ENCODE measurements at regions not wholly inside any gene's neighbourhood (a gene's known extent, or its start where the extent isn't known, plus 50 kb on each side); places are given as distances from the start of the nearest gene placed in this dataset.

GRCh38 chr6:66735106-66735890 lies 1028.3 kb upstream of the EYS start:
- H3K36me3 ChIP-seq (replicated peaks in 1 of 2), result no peaks in the 10 kb centered on the region
- no peaks in the 10 kb centered on the region for H3K9me3 ChIP-seq (replicated peaks in 1 of 3)
- H3K27me3 ChIP-seq, result no peaks in the 10 kb centered on the region
- no peak overlapping the region for H3K4me3 ChIP-seq
- intact Hi-C loops (cut with DNase I), result no loop called here
- DNase-seq, result no peak
- 41 to 50% (median 47%) methylated on average over 5 of the region's 5 CpGs for WGBS, 4 donors
- no peak for TF ChIP-seq POLR2A (IDR thresholded peaks at IDR 0.05)
- TF ChIP-seq CTCF (IDR thresholded peaks at IDR 0.05), result no peak
- no peak overlapping the region for H3K27ac ChIP-seq
- H3K4me1 ChIP-seq (replicated peaks in 1 of 2), result no peaks in the 10 kb centered on the region

- Histone ChIP-seq H3K9me3 (replicated peaks in 1 of 3) (no peaks in the 10 kb centered on the region), H3K4me1 (replicated peaks in 1 of 2) (no peaks in the 10 kb centered on the region), H3K36me3 (replicated peaks in 1 of 2) (no peaks in the 10 kb centered on the region), H3K27me3 (no peaks in the 10 kb centered on the region), H3K4me3 (no peak overlapping the region), H3K27ac (no peak overlapping the region)
- intact Hi-C loops (cut with DNase I), result no loop called here
- 82 to 91% (median 89%) methylated on average over 1 of the region's 1 CpG for WGBS, 4 donors
- no peak for DNase-seq
- no peak for TF ChIP-seq POLR2A (IDR thresholded peaks at IDR 0.05)
- no peak for TF ChIP-seq CTCF (IDR thresholded peaks at IDR 0.05)
These were observed 1024.3 kb upstream of the EYS start for GRCh38 chr6:66731310-66731709.

GRCh38 chr6:66725670-66726069 lies 1018.6 kb upstream of the EYS start:
- intact Hi-C loops (cut with DNase I), result no loop called here
- no peak for TF ChIP-seq CTCF (IDR thresholded peaks at IDR 0.05)
- H3K36me3 ChIP-seq (replicated peaks in 1 of 2), result no peaks in the 10 kb centered on the region
- no peak for DNase-seq
- H3K27ac ChIP-seq, result no peak overlapping the region
- H3K4me3 ChIP-seq, result no peak overlapping the region
- no peaks in the 10 kb centered on the region for H3K27me3 ChIP-seq
- H3K9me3 ChIP-seq (replicated peaks in 1 of 3), result no peaks in the 10 kb centered on the region
- H3K4me1 ChIP-seq (replicated peaks in 1 of 2), result no peaks in the 10 kb centered on the region
- 80 to 84% (median 82%) methylated on average over 3 of the region's 3 CpGs for WGBS, 4 donors

GRCh38 chr6:66717801-66718200 lies 1010.8 kb upstream of the EYS start:
- 79 to 83% (median 81%) methylated on average over 4 of the region's 4 CpGs for WGBS, 4 donors
- no peak for DNase-seq
- Histone ChIP-seq H3K4me3 (no peak overlapping the region), H3K36me3 (replicated peaks in 1 of 2) (no peaks in the 10 kb centered on the region), H3K9me3 (replicated peaks in 1 of 3) (no peaks in the 10 kb centered on the region), H3K27ac (no peak overlapping the region), H3K27me3 (no peaks in the 10 kb centered on the region), H3K4me1 (replicated peaks in 1 of 2) (no peaks in the 10 kb centered on the region)
- intact Hi-C loops (cut with DNase I), result no loop called here
- TF ChIP-seq POLR2A (IDR thresholded peaks at IDR 0.05), result no peak
- TF ChIP-seq CTCF (IDR thresholded peaks at IDR 0.05), result no peak
